ENCODE measurements at regions not wholly inside any gene's neighbourhood (a gene's known extent, or its start where the extent isn't known, plus 50 kb on each side); places are given as distances from the start of the nearest gene placed in this dataset.
"Not testable (repeated sequence)": the region's sequence is repeated elsewhere in the genome, so short reads cannot be mapped to it uniquely, and the experiment has no call there.

DNA sequence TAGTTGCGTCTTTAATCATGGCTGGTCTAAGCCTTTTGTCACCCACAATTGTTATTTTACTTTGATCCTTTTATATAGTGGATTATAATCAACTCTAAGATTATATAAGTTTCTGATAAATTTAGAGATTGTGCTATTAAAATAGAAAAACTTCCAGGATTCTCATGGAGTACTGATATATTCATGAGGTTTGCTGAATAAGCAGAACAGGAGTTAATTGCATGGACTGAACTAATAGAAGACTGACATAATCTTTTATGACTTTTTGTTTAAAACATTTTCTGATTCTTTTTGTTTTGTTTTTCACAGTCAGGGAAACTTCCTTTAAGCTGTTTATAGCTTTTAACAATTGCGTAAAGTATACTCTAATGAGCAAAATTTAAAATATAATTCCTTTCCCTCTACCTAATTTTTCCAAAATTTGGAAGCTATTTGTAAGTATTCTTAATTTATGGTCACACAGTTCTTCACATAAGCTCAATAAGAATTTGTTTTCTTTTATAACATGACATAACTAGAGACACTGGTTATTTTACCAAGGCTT, 129.9 kb upstream of the TMEM260 start:
- H3K27me3 Mint-ChIP-seq, result no peaks in the 10 kb centered on the region
- H3K27ac Mint-ChIP-seq, result no peak overlapping the region
- H3K4me1 Mint-ChIP-seq (ENCODE audit: low read depth), result no peaks in the 10 kb centered on the region
- TF ChIP-seq, protein P1, sequence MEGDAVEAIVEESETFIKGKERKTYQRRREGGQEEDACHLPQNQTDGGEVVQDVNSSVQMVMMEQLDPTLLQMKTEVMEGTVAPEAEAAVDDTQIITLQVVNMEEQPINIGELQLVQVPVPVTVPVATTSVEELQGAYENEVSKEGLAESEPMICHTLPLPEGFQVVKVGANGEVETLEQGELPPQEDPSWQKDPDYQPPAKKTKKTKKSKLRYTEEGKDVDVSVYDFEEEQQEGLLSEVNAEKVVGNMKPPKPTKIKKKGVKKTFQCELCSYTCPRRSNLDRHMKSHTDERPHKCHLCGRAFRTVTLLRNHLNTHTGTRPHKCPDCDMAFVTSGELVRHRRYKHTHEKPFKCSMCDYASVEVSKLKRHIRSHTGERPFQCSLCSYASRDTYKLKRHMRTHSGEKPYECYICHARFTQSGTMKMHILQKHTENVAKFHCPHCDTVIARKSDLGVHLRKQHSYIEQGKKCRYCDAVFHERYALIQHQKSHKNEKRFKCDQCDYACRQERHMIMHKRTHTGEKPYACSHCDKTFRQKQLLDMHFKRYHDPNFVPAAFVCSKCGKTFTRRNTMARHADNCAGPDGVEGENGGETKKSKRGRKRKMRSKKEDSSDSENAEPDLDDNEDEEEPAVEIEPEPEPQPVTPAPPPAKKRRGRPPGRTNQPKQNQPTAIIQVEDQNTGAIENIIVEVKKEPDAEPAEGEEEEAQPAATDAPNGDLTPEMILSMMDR (IDR thresholded peaks at IDR 0.05; ENCODE audit: unreplicated experiment), result no peak
- DNase-seq (ENCODE audit: low spot score, unreplicated experiment), result no peak
- H3K9me3 Mint-ChIP-seq (ENCODE audit: low read depth), result peaks cover 14% of the 10 kb centered on the region
- H3K4me3 Mint-ChIP-seq (ENCODE audit: low read depth), result no peak overlapping the region
- peaks cover 1% of the 10 kb centered on the region for H3K36me3 Mint-ChIP-seq (ENCODE audit: insufficient read depth)

DNA sequence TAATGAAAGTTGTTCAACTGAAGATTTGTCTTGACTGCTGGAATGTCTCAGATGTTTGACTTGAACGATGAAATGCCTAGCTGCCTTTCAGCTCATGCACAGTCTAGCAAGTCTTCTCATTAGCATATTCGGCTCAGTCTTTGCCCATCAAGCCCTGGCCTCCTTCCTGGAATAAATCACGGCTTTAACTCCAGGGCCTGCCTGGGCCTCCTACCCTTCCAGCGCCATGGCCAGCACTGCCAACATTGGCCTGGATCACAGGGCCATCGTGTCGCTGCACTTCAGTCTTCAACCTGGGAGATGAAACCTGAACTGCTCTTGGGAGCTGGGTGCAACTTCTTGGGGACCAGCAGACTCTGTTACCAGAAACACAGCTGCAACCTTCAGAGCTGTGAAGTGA, 126.7 kb upstream of the TMEM260 start:
- H3K4me1 Mint-ChIP-seq (ENCODE audit: low read depth), result no peaks in the 10 kb centered on the region
- peaks cover 19% of the 10 kb centered on the region for H3K9me3 Mint-ChIP-seq (ENCODE audit: low read depth)
- no peak for DNase-seq (ENCODE audit: low spot score, unreplicated experiment)
- H3K27ac Mint-ChIP-seq, result no peak overlapping the region
- no peaks in the 10 kb centered on the region for H3K27me3 Mint-ChIP-seq
- TF ChIP-seq, protein P1 (IDR thresholded peaks at IDR 0.05; ENCODE audit: unreplicated experiment), result no peak
- H3K4me3 Mint-ChIP-seq (ENCODE audit: low read depth), result no peak overlapping the region
- H3K36me3 Mint-ChIP-seq (ENCODE audit: insufficient read depth), result no peaks in the 10 kb centered on the region

DNA sequence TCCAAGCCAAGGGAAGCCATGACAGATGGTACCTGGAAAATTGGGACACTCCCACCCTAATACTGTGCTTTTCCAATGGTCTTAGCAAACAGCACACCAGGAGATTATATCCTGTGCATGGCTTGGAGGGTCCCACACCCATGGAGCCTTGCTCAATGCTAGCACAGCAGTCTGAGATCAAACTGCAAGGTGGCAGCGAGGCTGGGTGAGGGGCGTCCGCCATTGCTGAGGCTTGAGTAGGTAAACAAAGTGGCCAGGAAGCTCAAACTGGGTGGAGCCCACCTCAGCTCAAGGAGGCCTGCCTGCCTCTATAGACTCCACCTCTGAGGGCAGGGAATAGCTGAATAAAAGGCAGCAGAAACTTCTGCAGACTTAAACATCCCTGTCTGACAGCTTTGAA, 124.9 kb upstream of the TMEM260 start:
- DNase-seq (ENCODE audit: low spot score, unreplicated experiment); H3K4me3 Mint-ChIP-seq (ENCODE audit: low read depth); H3K36me3 Mint-ChIP-seq (ENCODE audit: insufficient read depth); H3K27ac Mint-ChIP-seq; H3K27me3 Mint-ChIP-seq; H3K4me1 Mint-ChIP-seq (ENCODE audit: low read depth): not testable (repeated sequence)
- peaks cover 12% of the 10 kb centered on the region for H3K9me3 Mint-ChIP-seq (ENCODE audit: low read depth)

DNA sequence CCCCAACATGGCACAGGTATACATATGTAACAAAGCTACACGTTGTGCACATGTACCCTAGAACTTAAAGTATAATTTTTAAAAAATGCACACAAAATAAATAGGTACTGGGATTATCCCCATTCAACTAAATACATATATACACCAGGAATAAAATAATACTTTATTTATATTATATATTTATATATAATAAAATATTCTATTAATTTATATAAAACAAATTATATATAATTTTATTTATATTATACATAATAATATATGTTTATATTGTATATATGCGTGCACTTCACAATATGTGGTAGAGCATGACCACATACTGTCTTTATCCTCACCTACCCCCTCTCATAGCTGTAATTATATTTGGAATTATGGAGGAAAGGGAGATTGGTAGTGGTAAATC, 119.1 kb upstream of the TMEM260 start:
- Mint-ChIP-seq H3K36me3 (ENCODE audit: insufficient read depth) (no peaks in the 10 kb centered on the region), H3K4me3 (ENCODE audit: low read depth) (no peak overlapping the region), H3K27ac (no peak overlapping the region), H3K4me1 (ENCODE audit: low read depth) (no peaks in the 10 kb centered on the region), H3K9me3 (ENCODE audit: low read depth) (peaks cover 12% of the 10 kb centered on the region), H3K27me3 (no peaks in the 10 kb centered on the region)
- DNase-seq (ENCODE audit: low spot score, unreplicated experiment), result no peak
- TF ChIP-seq, protein P1 (IDR thresholded peaks at IDR 0.05; ENCODE audit: unreplicated experiment), result no peak

DNA sequence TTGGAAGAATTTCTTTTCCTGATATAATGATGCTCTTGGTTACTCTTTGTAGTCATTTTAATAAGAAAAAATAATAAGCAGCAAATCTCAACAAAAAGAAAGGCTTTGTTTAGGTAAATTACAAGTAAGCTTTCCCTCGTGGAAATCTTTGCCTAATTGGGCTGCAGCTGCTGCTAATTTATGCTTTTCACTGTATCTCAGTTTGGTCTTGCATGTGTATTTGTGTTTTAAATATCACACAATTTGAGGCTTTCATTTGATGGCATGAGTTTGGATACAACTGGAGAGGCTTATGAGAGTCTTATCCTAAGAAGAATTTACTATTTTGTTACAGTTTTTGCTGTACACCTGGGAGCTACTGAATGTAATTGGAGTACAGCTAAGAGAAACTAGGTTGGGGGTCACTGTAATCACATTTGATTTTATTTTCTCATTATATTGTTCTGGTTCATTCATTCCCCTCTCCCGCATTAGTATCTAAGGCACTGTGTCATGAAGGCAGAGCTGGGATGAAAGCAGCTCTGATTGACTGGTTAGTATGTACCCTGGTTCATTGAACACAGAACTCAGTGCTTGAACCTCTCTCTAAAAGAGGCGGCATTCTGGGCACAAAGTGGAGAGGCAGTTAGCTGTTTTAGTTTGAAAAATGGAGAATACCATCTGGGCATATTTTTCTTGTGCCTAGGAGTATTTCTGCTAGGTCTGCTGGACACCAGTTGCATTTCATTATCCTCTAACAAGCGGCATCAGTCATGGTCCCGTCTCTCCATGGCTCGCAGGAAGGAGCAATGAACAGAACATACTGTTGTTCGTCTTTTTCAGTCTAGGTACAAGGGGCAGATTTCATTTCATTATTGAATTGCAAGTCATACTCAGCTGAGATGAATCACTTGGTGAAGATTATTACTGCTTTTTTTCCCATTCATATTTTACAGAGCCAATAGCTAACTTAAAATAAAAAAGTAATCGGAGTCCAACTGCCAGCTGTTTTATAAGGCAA, 118.0 kb upstream of the TMEM260 start:
- TF ChIP-seq, protein P1 (IDR thresholded peaks at IDR 0.05; ENCODE audit: unreplicated experiment), result no peak
- H3K27me3 Mint-ChIP-seq, result peaks cover 2% of the 10 kb centered on the region

More for the DNA sequence above, 118.0 kb upstream of the TMEM260 start:
- H3K36me3 Mint-ChIP-seq (ENCODE audit: insufficient read depth), result no peaks in the 10 kb centered on the region
- no peak overlapping the region for H3K27ac Mint-ChIP-seq
- peaks cover 10% of the 10 kb centered on the region for H3K9me3 Mint-ChIP-seq (ENCODE audit: low read depth)
- no peaks in the 10 kb centered on the region for H3K4me1 Mint-ChIP-seq (ENCODE audit: low read depth)
- H3K4me3 Mint-ChIP-seq (ENCODE audit: low read depth), result no peak overlapping the region
- DNase-seq (ENCODE audit: low spot score, unreplicated experiment), result no peak

All from progenitor cell of endocrine pancreas (in vitro differentiated cells).